Panc1 (cell line): ENCODE measurements at regions not wholly inside any gene's neighbourhood (a gene's known extent, or its start where the extent isn't known, plus 50 kb on each side); places are given as distances from the start of the nearest gene placed in this dataset.
"Not testable (repeated sequence)": the region's sequence is repeated elsewhere in the genome, so short reads cannot be mapped to it uniquely, and the experiment has no call there.

Experiments
- TF ChIP-seq, protein P1 (sequence below), 2 experiments: IDR thresholded peaks; 2 replicates each; pipeline ENCODE4 v1.6.1; 2011 to 2012; ENCODE audit warnings: low read depth in 2 of 2, control low read depth in 1 of 2, low read length in 1 of 2, mild to moderate bottlenecking in 1 of 2, moderate library complexity in 1 of 2; ENCODE audit not compliant: insufficient read depth in 1 of 2
- TF ChIP-seq, protein P2 (sequence below): fragments of 450-650 bp; IDR thresholded peaks from 2 replicates; pipeline ENCODE4 v1.5.1; 2017; ENCODE audit warnings: mild to moderate bottlenecking

DNA sequence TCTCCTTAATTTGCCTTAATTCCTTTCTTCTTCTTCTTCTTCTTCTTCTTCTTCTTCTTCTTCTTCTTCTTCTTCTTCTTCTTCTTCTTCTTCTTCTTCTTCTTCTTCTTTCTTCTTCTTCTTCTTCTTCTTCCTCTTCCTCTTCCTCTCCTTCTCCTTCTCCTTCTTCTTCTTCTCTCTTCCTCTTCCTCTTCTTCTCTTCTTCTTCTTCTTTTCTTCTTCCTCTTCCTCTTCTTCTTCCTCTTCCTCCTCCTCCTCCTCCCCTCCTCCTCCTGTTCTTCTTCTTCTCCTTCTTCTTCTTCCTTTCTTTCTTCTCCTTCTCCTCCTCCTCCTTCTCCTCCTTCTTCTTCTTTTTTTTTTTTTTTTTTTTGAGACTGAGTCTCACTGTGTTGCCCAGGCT, 62.0 kb upstream of the NKD1 start:
- TF ChIP-seq, protein P1, sequence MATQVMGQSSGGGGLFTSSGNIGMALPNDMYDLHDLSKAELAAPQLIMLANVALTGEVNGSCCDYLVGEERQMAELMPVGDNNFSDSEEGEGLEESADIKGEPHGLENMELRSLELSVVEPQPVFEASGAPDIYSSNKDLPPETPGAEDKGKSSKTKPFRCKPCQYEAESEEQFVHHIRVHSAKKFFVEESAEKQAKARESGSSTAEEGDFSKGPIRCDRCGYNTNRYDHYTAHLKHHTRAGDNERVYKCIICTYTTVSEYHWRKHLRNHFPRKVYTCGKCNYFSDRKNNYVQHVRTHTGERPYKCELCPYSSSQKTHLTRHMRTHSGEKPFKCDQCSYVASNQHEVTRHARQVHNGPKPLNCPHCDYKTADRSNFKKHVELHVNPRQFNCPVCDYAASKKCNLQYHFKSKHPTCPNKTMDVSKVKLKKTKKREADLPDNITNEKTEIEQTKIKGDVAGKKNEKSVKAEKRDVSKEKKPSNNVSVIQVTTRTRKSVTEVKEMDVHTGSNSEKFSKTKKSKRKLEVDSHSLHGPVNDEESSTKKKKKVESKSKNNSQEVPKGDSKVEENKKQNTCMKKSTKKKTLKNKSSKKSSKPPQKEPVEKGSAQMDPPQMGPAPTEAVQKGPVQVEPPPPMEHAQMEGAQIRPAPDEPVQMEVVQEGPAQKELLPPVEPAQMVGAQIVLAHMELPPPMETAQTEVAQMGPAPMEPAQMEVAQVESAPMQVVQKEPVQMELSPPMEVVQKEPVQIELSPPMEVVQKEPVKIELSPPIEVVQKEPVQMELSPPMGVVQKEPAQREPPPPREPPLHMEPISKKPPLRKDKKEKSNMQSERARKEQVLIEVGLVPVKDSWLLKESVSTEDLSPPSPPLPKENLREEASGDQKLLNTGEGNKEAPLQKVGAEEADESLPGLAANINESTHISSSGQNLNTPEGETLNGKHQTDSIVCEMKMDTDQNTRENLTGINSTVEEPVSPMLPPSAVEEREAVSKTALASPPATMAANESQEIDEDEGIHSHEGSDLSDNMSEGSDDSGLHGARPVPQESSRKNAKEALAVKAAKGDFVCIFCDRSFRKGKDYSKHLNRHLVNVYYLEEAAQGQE (IDR thresholded peaks at IDR 0.05; ENCODE audit: insufficient read depth in 1 of 2, low read depth in 2 of 2, low read length in 1 of 2) = not testable (repeated sequence)
- TF ChIP-seq, protein P2, sequence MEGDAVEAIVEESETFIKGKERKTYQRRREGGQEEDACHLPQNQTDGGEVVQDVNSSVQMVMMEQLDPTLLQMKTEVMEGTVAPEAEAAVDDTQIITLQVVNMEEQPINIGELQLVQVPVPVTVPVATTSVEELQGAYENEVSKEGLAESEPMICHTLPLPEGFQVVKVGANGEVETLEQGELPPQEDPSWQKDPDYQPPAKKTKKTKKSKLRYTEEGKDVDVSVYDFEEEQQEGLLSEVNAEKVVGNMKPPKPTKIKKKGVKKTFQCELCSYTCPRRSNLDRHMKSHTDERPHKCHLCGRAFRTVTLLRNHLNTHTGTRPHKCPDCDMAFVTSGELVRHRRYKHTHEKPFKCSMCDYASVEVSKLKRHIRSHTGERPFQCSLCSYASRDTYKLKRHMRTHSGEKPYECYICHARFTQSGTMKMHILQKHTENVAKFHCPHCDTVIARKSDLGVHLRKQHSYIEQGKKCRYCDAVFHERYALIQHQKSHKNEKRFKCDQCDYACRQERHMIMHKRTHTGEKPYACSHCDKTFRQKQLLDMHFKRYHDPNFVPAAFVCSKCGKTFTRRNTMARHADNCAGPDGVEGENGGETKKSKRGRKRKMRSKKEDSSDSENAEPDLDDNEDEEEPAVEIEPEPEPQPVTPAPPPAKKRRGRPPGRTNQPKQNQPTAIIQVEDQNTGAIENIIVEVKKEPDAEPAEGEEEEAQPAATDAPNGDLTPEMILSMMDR = not testable (repeated sequence)
